ENCODE measurements at regions not wholly inside any gene's neighbourhood (a gene's known extent, or its start where the extent isn't known, plus 50 kb on each side); places are given as distances from the start of the nearest gene placed in this dataset.

GRCh38 chr5:167814040-167814439 is 477.4 kb upstream of the WWC1 start:
- H3K4me2 ChIP-seq (ENCODE audit: control insufficient read depth, extremely low read depth, insufficient read depth, low read depth, low read length) = no peak overlapping the region
- peak; percentile 68 for FAIRE-seq
- no peaks in the 10 kb centered on the region for H3K27me3 ChIP-seq (ENCODE audit: control insufficient read depth, extremely low read depth, insufficient read depth, low read length)
- H3K36me3 ChIP-seq (ENCODE audit: control insufficient read depth in 2 of 2, extremely low read depth in 1 of 2, insufficient read depth in 2 of 2, low read length in 2 of 2) = no peaks in the 10 kb centered on the region
- H3K9me3 ChIP-seq (ENCODE audit: control insufficient read depth, low read depth, low read length) = no peaks in the 10 kb centered on the region
- H2AFZ ChIP-seq (ENCODE audit: control insufficient read depth, low read length) = no peak overlapping the region
- H3K4me1 ChIP-seq (ENCODE audit: control insufficient read depth, extremely low read depth, insufficient read depth, low read length) = peaks cover 61% of the 10 kb centered on the region
- no peaks in the 10 kb centered on the region for H4K20me1 ChIP-seq (ENCODE audit: control insufficient read depth, extremely low read depth, insufficient read depth, low read length)
- TF ChIP-seq CTCF (optimal IDR thresholded peaks at IDR 0.05 in 1 of 3, IDR thresholded peaks at IDR 0.05 in 1 of 3, conservative IDR thresholded peaks at IDR 0.05 in 1 of 3; ENCODE audit: extremely low read depth in 1 of 3, insufficient read depth in 2 of 3, low read length in 3 of 3) = no peak
- no peak for TF ChIP-seq EZH2 (IDR thresholded peaks at IDR 0.05; ENCODE audit: low read length)
- dilution Hi-C loops (cut with MboI; ENCODE audit: extremely low pct_ligation_motif_present, low sequenced_read_pairs) = no loop called here
- no peaks in the 10 kb centered on the region for H3K9me1 ChIP-seq (ENCODE audit: control insufficient read depth, extremely low read depth, insufficient read depth, low read length)
- DNase-seq (ENCODE audit: low read depth, low spot score) = no peak
- H3K9ac ChIP-seq (ENCODE audit: control insufficient read depth, extremely low read depth, insufficient read depth, low read length) = no peak overlapping the region
- H3K27ac ChIP-seq (ENCODE audit: control insufficient read depth, insufficient read depth, low read length) = peak overlapping the region; percentile 97
- H3K79me2 ChIP-seq (ENCODE audit: control insufficient read depth, insufficient read depth, low read length) = no peaks in the 10 kb centered on the region
- H3K4me3 ChIP-seq (ENCODE audit: control insufficient read depth in 2 of 3, extremely low read depth in 1 of 3, insufficient read depth in 2 of 3, low read depth in 1 of 3, low read length in 3 of 3) = no peak overlapping the region

- Histone ChIP-seq H3K9me3 (ENCODE audit: control insufficient read depth, low read depth, low read length) (no peaks in the 10 kb centered on the region), H3K9me1 (ENCODE audit: control insufficient read depth, extremely low read depth, insufficient read depth, low read length) (no peaks in the 10 kb centered on the region), H3K79me2 (ENCODE audit: control insufficient read depth, insufficient read depth, low read length) (peaks cover 2% of the 10 kb centered on the region), H3K4me1 (ENCODE audit: control insufficient read depth, extremely low read depth, insufficient read depth, low read length) (peaks cover 69% of the 10 kb centered on the region), H2AFZ (ENCODE audit: control insufficient read depth, low read length) (no peak overlapping the region), H3K4me3 (ENCODE audit: control insufficient read depth in 2 of 3, extremely low read depth in 1 of 3, insufficient read depth in 2 of 3, low read depth in 1 of 3, low read length in 3 of 3) (no peak overlapping the region), H3K9ac (ENCODE audit: control insufficient read depth, extremely low read depth, insufficient read depth, low read length) (peak overlapping the region; percentile 58), H3K4me2 (ENCODE audit: control insufficient read depth, extremely low read depth, insufficient read depth, low read depth, low read length) (peak overlapping the region; percentile 78), H4K20me1 (ENCODE audit: control insufficient read depth, extremely low read depth, insufficient read depth, low read length) (no peaks in the 10 kb centered on the region), H3K27me3 (ENCODE audit: control insufficient read depth, extremely low read depth, insufficient read depth, low read length) (no peaks in the 10 kb centered on the region), H3K36me3 (ENCODE audit: control insufficient read depth in 2 of 2, extremely low read depth in 1 of 2, insufficient read depth in 2 of 2, low read length in 2 of 2) (no peaks in the 10 kb centered on the region), H3K27ac (ENCODE audit: control insufficient read depth, insufficient read depth, low read length) (peak overlapping the region; percentile 97)
- DNase-seq (ENCODE audit: low read depth, low spot score) (peak; percentile 90), FAIRE-seq (peak; percentile 100)
- dilution Hi-C loops (cut with MboI; ENCODE audit: extremely low pct_ligation_motif_present, low sequenced_read_pairs) = no loop called here
- no peak for TF ChIP-seq EZH2 (IDR thresholded peaks at IDR 0.05; ENCODE audit: low read length)
- TF ChIP-seq CTCF (optimal IDR thresholded peaks at IDR 0.05 in 1 of 3, IDR thresholded peaks at IDR 0.05 in 1 of 3, conservative IDR thresholded peaks at IDR 0.05 in 1 of 3; ENCODE audit: extremely low read depth in 1 of 3, insufficient read depth in 2 of 3, low read length in 3 of 3) = no peak
Observed at GRCh38 chr5:167814828-167815227, 476.6 kb upstream of the WWC1 start.

Data from keratinocyte (primary cell).